ENCODE measurements at regions not wholly inside any gene's neighbourhood (a gene's known extent, or its start where the extent isn't known, plus 50 kb on each side); places are given as distances from the start of the nearest gene placed in this dataset.

GRCh38 chr13:50715402-50716146 lies 127.9 kb downstream of the DLEU7 start:
- no peak for DNase-seq (ENCODE audit: low read depth)
- H3K4me3 ChIP-seq (ENCODE audit: control insufficient read depth, low read depth, low read length) = no peak overlapping the region
- TF ChIP-seq CTCF (IDR thresholded peaks at IDR 0.05; ENCODE audit: control insufficient read depth, insufficient read depth, low read depth, low read length, missing control alignments) = no peak

- no peak for DNase-seq (ENCODE audit: low read depth)
- H3K4me3 ChIP-seq (ENCODE audit: control insufficient read depth, low read depth, low read length) = no peak overlapping the region
- TF ChIP-seq CTCF (IDR thresholded peaks at IDR 0.05; ENCODE audit: control insufficient read depth, insufficient read depth, low read depth, low read length, missing control alignments) = no peak
These were observed 122.4 kb downstream of the DLEU7 start for GRCh38 chr13:50720861-50721671.

- no peak overlapping the region for H3K4me3 ChIP-seq (ENCODE audit: control insufficient read depth, low read depth, low read length)
- TF ChIP-seq CTCF (IDR thresholded peaks at IDR 0.05; ENCODE audit: control insufficient read depth, insufficient read depth, low read depth, low read length, missing control alignments) = no peak
- no peak for DNase-seq (ENCODE audit: low read depth)
These were observed 121.9 kb downstream of the DLEU7 start for GRCh38 chr13:50721672-50721992.

GRCh38 chr13:50722440-50723125 lies 120.9 kb downstream of the DLEU7 start:
- DNase-seq (ENCODE audit: low read depth) = no peak
- no peak for TF ChIP-seq CTCF (IDR thresholded peaks at IDR 0.05; ENCODE audit: control insufficient read depth, insufficient read depth, low read depth, low read length, missing control alignments)

GRCh38 chr13:50724438-50724837 lies 119.1 kb downstream of the DLEU7 start:
- no peak for TF ChIP-seq CTCF (IDR thresholded peaks at IDR 0.05; ENCODE audit: control insufficient read depth, insufficient read depth, low read depth, low read length, missing control alignments)
- no peak overlapping the region for H3K4me3 ChIP-seq (ENCODE audit: control insufficient read depth, low read depth, low read length)
- no peak for DNase-seq (ENCODE audit: low read depth)

More at GRCh38 chr13:50722440-50723125, 120.9 kb downstream of the DLEU7 start:
- no peak overlapping the region for H3K4me3 ChIP-seq (ENCODE audit: control insufficient read depth, low read depth, low read length)

GRCh38 chr13:50724913-50725312 lies 118.6 kb downstream of the DLEU7 start:
- no peak for DNase-seq (ENCODE audit: low read depth)
- H3K4me3 ChIP-seq (ENCODE audit: control insufficient read depth, low read depth, low read length) = no peak overlapping the region
- no peak for TF ChIP-seq CTCF (IDR thresholded peaks at IDR 0.05; ENCODE audit: control insufficient read depth, insufficient read depth, low read depth, low read length, missing control alignments)

All from AG09309 (cell line).